Calu3 (cell line): ENCODE measurements at regions not wholly inside any gene's neighbourhood (a gene's known extent, or its start where the extent isn't known, plus 50 kb on each side); places are given as distances from the start of the nearest gene placed in this dataset.

Source experiments
- BruUV-seq: library from RNA; stranded (reverse); fragments of 400-500 nt; replicated peaks from 2 replicates; lab custom pipeline; 2021; lab: Mats Ljungman, UMichigan
- CTCF ChIA-PET: fragments of 300-600 bp; sonication (Branson Sonifier 250); formaldehyde crosslinking; loops from one replicate; lab custom pipeline; 2022; ENCODE audit warnings: antibody characterized with exemption; lab: Charles Lee
- DNase-seq: peaks from one replicate; pipeline ENCODE4 v3.0.0; 2022
- H3K27ac Mint-ChIP-seq: one replicate; pipeline ENCODE4 v1.8.0; 2022; ENCODE audit warnings: mixed read lengths; ENCODE audit not compliant: unreplicated experiment
- H3K27me3 Mint-ChIP-seq: one replicate; pipeline ENCODE4 v1.8.0; 2022; ENCODE audit warnings: mixed read lengths; ENCODE audit not compliant: unreplicated experiment
- H3K36me3 Mint-ChIP-seq: one replicate; pipeline ENCODE4 v1.8.0; 2022; ENCODE audit warnings: mild to moderate bottlenecking, moderate library complexity, mixed read lengths; ENCODE audit not compliant: insufficient read depth, unreplicated experiment
- H3K4me1 Mint-ChIP-seq: one replicate; pipeline ENCODE4 v1.8.0; 2022; ENCODE audit warnings: mild to moderate bottlenecking, low read depth, mixed read lengths; ENCODE audit not compliant: unreplicated experiment
- H3K4me3 Mint-ChIP-seq: one replicate; pipeline ENCODE4 v1.8.0; 2022; ENCODE audit warnings: mild to moderate bottlenecking, low read depth, moderate library complexity, mixed read lengths; ENCODE audit not compliant: unreplicated experiment
- H3K9me3 Mint-ChIP-seq: one replicate; pipeline ENCODE4 v1.8.0; 2022; ENCODE audit warnings: low read depth, mixed read lengths; ENCODE audit not compliant: unreplicated experiment
- CTCF ChIP-seq: fragments of 200-600 bp; IDR thresholded peaks from one replicate; pipeline ENCODE4 v1.8.0; 2022; ENCODE audit warnings: antibody characterized with exemption; ENCODE audit not compliant: unreplicated experiment
- intact Hi-C: fragments of 100-400 bp; cut with micrococcal nuclease; formaldehyde crosslinking; loops from one replicate; pipeline ENCODE4 v1.10.0; 2022; ENCODE audit not compliant: unreplicated experiment

- Mint-ChIP-seq H3K36me3 (no peaks in the 10 kb centered on the region), H3K27me3 (no peaks in the 10 kb centered on the region), H3K4me3 (no peak overlapping the region), H3K27ac (no peak overlapping the region), H3K4me1 (peaks cover 8% of the 10 kb centered on the region), H3K9me3 (peaks cover 16% of the 10 kb centered on the region)
- CTCF ChIA-PET, result no interaction called here
- DNase-seq, result no peak
- intact Hi-C loops, result no loop called here
- no TSS peak for BruUV-seq
- no peak for TF ChIP-seq CTCF
Measured at GRCh38 chr5:165527577-165527976, 2022.2 kb downstream of the MAT2B start.

- H3K9me3 Mint-ChIP-seq, result peaks cover 7% of the 10 kb centered on the region
- TF ChIP-seq CTCF, result no peak
- intact Hi-C loops, result no loop called here
- H3K4me3 Mint-ChIP-seq, result no peak overlapping the region
- peaks cover 5% of the 10 kb centered on the region for H3K36me3 Mint-ChIP-seq
- peaks cover 10% of the 10 kb centered on the region for H3K4me1 Mint-ChIP-seq
- DNase-seq, result no peak
- CTCF ChIA-PET, result no interaction called here
- no peaks in the 10 kb centered on the region for H3K27me3 Mint-ChIP-seq
- no TSS peak for BruUV-seq
- H3K27ac Mint-ChIP-seq, result no peak overlapping the region
Measured at GRCh38 chr5:165538065-165538464, 2032.6 kb downstream of the MAT2B start.

- H3K27me3 Mint-ChIP-seq, result no peaks in the 10 kb centered on the region
- intact Hi-C loops, result no loop called here
- H3K36me3 Mint-ChIP-seq, result no peaks in the 10 kb centered on the region
- H3K4me3 Mint-ChIP-seq, result no peak overlapping the region
- DNase-seq, result no peak
- no TSS peak for BruUV-seq
- H3K9me3 Mint-ChIP-seq, result peaks cover 3% of the 10 kb centered on the region
- no peak overlapping the region for H3K27ac Mint-ChIP-seq
- no peaks in the 10 kb centered on the region for H3K4me1 Mint-ChIP-seq
- CTCF ChIA-PET, result no interaction called here
- TF ChIP-seq CTCF, result no peak
Measured at GRCh38 chr5:165559645-165560044, 2054.2 kb downstream of the MAT2B start.

- Mint-ChIP-seq H3K4me1 (no peaks in the 10 kb centered on the region), H3K4me3 (no peak overlapping the region), H3K36me3 (no peaks in the 10 kb centered on the region), H3K27ac (no peak overlapping the region), H3K27me3 (no peaks in the 10 kb centered on the region), H3K9me3 (peaks cover 3% of the 10 kb centered on the region)
- BruUV-seq, result no TSS peak
- TF ChIP-seq CTCF, result no peak
- DNase-seq, result no peak
- CTCF ChIA-PET, result no interaction called here
- intact Hi-C loops, result no loop called here
Measured at GRCh38 chr5:165560648-165561047, 2055.2 kb downstream of the MAT2B start.
